Activated T-cell treated with anti-CD3 and anti-CD28 coated beads for 48 hours (primary cell): ENCODE measurements at regions not wholly inside any gene's neighbourhood (a gene's known extent, or its start where the extent isn't known, plus 50 kb on each side); places are given as distances from the start of the nearest gene placed in this dataset.
"Not testable (repeated sequence)": the region's sequence is repeated elsewhere in the genome, so short reads cannot be mapped to it uniquely, and the experiment has no call there.

Experiments used
- DNase-seq: peaks from one replicate; pipeline ENCODE4 v3.0.0-alpha.2; 2020; ENCODE audit warnings: low read depth

DNA sequence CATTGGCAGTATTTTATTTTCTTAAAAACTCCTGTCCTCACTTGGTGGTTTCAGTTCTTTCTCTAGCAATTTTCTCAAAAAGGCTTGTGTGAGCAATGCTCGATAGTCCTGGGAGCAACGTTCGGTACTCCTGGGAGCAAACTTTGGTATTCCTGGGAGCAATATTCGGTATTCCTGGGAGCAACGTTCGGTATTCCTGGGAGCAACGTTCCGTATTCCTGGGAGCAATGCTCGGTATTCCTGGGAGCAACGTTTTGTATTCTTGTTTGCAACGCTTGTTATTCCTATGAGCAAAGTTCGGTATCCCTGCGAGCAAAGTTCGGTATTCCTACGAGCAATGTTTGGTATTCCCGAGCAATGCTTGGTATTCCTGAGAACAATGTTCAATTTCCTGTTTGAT lies 362.0 kb upstream of the ADARB2 start:
- no peak for DNase-seq

DNA sequence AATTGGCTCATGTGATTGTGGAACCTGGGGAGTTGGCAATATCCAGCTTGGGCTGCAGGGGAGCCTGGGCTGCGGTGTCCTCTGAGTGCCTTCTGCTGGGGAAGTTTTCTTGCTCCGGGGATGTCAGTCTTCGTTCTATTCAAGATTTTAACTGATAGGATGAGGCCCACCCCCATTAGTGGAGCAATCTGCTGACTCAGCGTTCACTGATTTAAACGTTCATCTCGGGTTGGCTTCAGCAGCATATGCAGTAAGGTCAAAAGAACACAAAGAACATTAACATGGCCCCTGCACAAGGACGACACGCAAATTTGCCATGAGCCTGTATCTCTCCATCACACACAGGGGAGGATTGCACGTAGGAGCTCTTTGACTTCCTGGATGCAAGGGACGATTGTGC lies 360.6 kb upstream of the ADARB2 start:
- no peak for DNase-seq

DNA sequence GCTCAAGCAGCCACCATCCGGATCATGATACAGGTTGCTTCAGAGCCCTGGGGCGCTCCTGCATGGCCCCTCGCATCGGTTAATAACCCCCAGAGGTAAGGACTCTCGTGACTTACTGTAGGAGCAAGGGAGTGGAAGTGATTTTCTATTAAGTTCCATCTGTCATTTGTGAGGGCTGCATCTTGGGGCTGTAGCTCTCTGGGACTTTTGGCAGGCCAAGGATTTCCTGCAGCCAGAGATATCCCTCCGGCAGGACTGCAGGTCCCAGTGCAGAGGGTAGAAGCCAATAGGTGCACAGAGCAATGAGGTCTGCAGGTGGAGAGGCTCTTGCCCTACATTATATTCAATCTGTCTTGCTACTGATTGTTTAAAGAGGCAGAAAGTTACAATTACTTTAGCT lies 356.8 kb upstream of the ADARB2 start:
- DNase-seq: no peak

DNA sequence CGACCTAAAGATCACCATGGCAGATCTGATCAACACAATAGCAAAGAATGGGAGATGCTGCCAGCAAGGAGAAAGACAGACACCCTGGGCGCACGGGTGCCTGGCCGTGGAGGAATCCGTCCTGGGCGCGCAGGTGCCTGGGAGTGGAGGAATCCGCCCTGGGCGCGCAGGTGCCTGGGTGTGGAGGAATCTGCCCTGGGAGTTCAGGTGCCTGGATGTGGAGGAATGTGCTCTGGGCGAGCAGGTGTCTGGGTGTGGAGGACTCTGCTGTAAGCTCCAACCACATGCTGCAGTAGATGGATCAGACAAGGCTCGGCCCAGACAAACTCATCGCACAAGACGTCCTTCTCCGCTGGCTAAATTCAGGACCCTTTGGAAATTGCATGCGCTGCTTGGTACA lies 346.3 kb upstream of the ADARB2 start:
- no peak for DNase-seq

DNA sequence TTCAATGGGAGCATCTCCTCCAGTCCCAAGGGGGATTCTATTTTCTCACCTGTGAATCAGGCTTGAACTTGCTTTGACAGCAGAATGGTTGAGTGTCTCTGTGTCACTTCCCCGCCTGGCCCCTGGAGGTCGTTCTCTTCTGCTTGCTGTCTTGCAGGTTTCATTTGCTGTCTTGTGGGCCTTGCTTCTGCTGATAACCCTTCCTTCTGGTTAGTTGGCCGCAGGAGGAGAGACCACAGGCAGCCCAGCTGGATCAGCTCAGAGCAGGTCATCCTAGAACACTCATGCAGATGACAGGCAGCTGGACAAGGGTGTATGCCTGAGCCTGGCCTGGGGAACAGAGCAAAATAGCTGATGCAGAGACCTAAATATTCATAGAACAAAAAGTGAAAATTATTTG lies 344.2 kb upstream of the ADARB2 start:
- DNase-seq: no peak

DNA sequence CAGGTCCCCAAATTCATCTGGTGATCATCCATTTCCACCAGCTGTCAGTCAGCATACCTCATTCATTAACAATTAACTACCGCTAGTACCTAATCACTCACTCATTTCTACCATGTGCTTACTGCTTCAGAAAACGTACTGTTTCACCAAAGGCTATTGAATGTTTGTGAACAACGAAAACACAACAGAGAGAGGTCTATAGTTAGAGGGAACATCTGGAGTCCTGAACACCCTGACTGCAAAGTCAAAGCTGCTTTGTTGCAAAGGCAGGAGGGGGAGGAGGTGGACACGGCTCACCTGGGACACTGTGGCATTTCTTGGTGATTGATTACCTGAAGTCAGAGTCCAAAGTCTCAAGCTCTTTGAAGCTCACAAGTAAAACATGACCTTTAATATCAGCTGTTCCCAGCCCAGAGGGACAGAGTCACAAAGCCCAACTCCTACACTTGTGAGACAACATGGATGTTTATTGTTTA lies 342.3 kb upstream of the ADARB2 start:
- DNase-seq: no peak

DNA sequence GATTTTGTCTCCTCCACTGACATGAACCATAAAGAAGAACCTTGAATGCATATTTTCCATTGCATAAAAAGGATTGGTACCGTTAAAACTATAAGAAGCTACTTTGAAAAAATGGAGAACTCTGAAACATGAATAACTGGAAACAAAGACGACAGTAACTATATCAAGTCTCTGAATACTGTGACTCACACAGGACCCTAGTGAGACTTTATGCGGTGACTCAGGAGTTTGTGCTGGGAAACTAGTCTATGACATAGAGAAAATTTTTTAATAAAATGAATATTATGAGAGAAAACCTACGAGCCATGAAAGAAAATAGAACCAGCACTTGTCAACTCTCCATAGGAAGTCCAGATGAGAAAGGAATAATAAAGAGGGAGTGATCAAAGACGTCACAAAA lies 339.9 kb upstream of the ADARB2 start:
- DNase-seq: no peak

DNA sequence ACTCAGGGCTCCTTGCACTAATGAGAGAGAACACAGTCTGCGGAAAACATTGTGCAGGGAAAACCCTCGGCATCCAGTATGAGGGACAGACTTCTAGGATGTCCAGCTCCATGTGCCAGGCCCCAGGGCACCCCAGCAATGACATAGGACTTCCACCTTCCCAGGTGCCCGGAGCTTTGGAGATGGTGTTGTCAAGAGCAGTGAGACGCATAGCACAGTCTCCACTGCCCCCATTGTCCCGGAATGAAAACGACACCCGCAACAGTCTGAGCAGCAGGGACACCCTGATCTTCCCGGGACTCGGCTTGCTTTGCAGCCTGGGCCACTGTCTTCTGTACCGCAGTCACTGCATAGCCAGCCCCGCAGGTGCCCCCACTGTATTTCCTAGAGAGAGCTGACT lies 339.2 kb upstream of the ADARB2 start:
- DNase-seq: no peak

DNA sequence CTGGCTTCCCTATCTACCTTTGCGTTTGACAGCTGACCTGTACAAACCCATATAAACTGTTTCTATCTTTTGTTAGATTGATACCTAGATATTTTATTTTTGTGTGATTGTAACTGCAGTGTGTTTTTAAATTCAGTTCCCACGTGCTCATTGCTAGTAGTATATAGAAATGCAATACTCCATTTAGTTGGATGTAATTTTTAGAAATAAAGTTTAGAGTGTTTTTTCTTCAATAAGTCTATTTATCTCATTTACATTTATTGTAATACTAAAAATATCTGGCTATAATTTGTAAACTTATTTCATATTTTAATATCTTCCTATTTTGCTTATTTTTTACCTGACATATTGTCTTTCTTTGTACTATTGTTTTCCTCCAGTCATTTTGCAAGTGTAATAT lies 329.7 kb upstream of the ADARB2 start:
- DNase-seq: no peak

DNA sequence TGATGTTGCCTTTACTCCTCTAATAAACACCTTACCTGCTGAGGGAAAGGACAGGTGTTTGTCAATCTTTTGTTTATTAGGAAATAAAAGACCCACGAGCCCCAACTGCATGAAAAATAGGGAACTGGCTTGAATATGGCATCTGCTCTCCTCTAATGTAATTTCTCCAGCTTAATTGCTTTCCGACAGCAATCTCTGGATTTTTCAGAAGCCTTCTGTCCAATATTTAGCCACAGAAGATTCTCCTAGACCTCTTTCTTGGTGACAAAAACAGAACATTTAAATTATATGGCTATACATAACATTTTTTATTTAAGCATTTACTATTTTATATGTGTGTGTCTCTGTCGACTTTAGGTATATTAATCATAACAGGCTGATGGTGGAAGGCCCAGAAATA lies 317.4 kb upstream of the ADARB2 start:
- DNase-seq: no peak

DNA sequence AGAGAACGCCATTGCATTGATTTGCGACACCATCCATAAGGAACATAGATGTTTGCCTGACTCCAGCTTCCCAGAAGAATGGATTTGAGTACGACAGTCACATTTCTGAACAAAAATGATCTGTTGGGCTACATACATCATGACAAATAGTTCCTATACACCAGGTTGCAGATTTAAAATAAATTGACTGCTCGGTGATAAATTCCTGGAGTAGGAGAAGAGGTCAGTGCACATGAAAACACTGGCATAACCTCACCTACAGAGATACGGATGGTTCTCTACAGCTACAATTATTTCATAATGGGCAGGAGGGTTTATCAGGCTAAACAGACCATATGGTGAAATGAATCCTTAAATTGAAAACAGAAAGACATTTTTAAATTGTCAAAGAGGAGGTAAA lies 316.5 kb upstream of the ADARB2 start:
- no peak for DNase-seq

DNA sequence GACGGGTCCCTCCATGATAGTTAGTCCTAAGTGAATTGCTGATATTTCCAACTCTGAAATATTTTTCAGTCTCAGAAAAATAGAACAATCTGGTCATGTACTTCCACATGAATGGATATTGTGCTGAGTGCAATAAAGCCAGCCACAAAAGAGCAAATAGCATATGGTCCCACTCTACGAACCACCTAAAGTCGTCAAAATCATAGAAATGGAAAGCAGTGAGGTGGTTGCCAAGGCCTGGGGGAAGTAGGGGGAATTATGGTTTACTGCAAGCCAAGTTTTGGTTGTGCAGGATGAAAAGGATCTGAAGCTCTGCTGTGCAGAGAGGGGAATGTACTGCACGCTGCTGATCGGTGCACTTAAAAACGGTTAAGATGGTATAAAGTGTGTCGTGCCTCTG lies 313.8 kb upstream of the ADARB2 start:
- no peak for DNase-seq

DNA sequence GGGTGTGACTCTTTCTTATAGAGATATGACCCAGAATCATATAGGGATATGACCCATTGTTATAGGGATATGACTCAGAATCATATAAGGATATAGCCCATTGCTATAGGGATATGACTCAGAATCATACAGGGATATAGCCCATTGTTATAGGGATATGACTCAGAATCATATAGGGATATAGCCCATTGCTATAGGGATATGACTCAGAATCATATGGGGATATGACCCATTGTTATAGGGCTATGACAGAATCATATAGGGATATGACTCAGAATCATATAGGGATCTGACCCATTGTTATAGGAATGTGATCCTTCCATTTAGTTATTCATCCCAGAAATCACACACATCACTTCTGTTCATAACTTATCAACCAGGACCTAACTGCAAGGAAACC lies 312.2 kb upstream of the ADARB2 start:
- DNase-seq: no peak

DNA sequence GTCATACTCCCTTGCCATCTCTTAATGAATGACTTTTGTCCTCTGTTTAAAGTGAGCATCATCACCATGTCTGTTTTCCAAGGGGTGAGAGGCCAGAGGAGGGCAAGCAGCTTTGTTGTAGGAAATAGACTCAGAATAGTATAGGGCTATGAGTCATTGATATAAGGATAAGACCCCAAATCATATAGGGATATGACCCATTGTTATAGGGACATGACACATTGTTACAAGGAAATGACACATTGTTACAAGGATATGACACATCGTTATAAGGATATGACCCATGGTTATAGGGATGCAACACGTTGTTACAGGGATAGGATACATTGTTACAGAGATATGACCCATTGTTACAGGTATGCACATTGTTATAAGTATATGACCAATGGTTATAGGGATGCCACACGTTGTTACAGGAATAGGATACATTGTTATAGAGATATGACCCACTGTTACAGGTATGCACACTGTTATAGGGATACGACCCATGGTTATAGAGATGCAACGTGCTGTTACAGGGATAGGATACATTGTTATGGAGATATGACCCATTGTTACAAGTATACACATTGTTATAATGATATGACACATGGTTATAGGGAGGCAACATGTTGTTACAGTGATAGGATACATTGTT lies 311.1 kb upstream of the ADARB2 start:
- no peak for DNase-seq

DNA sequence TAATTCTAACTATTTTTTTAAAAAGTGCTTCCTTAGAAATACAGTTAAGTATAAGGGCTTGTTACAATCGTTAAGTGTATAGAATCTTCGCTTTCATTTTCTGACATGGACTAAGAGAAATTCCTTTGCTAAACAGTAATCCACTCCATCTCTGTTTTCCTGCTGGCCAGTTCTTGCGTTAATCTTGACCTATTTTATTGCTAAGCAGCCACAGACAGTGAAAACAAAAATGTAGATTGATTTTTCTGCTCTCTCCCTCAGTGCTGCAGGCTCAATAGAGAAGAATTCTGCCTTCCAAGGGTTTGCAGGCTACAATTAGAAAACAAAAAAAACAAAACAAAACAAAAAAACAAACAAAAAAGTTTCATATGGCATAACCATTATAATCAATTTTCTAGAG lies 310.4 kb upstream of the ADARB2 start:
- DNase-seq: no peak

DNA sequence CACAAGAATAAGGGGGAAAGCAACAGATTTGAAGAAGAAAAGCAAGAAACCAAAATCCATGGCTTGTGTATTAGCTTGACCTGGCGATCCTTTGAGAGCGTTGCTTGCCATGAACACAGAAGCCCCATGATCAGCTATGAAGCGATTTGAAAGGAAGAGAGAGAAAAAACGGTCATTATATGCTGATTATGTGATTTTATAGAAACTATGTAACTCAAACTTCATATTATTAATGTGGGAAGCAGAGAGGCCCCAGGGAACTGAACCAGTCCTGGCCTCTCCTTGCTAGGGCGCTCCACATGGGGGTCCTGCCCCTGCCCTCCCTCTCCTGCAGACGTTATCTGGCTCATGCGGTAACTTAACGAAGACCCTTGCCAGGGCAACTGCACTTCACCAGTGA lies 306.1 kb upstream of the ADARB2 start:
- no peak for DNase-seq

DNA sequence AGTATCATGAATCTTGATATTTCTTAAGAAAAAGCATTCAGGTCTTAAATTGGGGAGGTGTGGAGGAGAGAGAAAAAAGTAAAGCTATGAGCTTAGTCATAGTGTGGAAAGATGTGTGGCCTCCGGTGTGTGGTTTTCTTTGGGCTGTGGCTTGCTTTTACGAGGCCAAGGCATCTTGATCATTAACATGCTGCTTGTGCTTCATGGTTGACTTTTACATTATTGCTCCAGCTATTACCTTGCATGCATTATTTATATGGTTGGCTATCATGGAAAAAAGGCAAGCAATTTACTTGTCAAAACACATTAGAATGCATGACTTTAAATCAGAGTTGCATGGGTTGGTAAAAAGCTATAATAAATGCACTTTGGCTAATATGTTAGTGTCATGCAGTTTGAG lies 300.7 kb upstream of the ADARB2 start:
- no peak for DNase-seq

DNA sequence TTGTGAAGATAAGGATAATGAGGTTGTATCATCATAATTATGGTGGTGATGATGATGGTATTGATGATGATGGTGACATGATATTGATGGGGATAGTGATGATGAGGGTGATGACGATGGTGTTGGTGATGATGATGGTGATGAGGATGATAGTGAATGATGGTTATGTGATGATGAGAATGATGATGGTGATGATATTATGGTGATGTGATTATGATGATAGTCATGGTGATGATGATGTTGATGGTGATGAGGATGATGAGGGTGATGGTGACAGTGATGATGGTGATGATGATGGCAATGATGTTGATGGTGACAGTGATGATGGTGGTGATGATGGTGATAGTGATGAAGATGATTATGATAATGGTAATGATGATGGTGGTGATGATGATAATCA lies 299.9 kb upstream of the ADARB2 start:
- no peak for DNase-seq

DNA sequence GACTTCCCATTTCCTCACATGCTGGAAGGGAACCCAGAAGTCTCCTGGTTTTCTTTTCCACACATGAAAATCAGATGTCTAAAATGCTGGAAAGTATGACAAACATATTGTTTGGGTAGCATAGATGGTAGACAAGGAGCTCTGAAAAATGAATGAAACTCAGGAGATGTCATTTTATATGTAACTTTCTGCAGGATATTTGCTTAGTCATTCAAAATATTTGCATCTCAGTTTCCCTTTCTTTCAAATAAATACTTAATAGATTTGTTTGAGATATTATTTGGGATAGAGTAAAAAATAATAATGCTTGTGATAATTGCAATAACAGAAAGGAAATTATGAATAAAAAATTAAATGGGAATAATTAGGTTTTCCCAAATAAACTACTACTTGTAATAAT lies 298.9 kb upstream of the ADARB2 start:
- DNase-seq: no peak

DNA sequence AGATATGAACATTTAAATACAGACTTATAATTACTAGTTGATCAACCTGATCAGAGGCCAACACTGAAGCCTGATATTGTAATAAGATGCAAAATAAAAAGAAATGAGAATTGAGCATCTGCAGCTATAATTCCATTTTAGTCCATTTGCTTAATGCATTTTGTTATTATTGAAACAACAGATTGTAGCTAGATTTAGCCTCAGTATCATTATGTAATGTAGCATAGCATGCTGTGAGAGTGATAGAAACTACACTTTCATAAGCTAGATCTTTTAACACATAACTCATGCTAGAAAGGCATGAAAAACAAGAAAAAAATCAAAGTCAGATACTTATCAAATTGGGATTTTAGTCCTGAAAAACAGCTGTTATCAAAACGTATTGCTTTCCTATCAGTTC lies 292.7 kb upstream of the ADARB2 start:
- DNase-seq: no peak

DNA sequence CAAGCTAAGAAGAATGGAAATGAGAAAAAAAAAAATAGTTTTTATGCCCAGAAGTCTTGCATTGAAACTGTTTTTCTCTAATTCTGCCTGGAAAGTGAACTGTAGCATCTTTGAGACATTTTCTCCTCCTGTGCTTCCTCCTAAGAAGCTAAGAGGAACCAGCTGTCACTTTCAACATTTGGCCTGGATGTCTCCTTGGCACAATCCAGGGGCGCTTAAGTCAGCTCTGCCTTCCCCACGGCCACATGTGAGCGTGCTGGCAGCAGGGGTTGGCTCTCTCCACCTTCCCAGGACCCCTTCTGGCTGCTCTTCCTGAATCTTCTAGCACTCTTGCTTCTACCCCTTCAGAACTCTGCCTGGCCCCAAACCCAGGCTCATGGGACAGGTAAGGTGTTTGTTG lies 289.6 kb upstream of the ADARB2 start:
- no peak for DNase-seq

DNA sequence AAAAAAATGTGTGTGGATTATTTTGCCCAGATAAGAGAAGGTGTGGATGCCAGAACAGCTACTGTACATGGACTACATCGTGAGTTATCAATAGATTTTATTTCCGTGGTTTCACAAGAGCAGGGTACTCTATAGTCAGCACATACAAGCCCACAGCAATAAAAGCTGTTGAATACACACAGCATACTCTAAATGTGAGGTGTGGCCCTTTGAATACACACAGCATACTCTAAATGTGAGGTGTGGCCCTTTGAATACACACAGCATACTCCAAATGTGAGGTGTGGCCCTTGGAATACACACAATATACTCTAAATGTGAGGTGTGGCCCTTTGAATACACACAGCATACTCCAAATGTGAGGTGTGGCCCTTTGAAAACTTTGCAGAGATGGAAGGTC lies 287.4 kb upstream of the ADARB2 start:
- DNase-seq: not testable (repeated sequence)

DNA sequence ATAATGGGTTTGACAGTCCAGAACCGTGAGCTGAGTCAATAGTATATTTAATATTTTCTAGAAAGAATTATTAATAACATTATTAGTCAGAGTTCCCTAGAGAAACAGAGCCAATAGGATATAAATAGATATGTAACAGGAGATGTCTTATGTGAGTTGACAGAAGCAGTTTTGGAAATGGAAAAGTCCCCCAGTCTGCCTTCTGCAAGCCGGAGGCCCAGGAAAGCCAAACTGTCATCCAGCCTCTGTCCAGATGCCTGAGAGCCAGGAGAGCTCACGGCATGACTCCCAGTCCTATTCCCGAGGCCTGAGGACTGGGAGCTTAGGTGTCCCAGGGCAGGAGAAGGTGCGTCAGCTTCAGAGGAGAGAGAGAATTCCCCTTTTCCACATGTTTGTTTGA lies 286.4 kb upstream of the ADARB2 start:
- DNase-seq: no peak

DNA sequence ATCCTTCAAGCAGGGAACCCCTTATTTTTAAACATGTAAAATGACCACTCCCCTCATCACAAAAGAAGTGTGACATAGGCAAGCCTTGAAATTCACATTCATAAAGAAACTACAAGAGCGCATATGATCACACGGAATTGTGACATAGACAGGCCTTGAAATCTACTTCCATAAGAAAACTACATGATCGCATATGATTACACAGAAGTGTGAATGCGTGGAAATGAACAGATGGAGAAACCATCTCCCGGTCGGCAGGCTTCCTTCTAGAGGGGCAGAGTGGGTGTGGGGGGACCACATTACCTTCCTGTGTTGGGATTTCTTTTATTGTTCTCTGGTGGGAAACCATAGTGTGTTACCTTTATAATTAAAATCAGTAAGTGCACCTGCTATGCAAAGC lies 285.1 kb upstream of the ADARB2 start:
- no peak for DNase-seq

DNA sequence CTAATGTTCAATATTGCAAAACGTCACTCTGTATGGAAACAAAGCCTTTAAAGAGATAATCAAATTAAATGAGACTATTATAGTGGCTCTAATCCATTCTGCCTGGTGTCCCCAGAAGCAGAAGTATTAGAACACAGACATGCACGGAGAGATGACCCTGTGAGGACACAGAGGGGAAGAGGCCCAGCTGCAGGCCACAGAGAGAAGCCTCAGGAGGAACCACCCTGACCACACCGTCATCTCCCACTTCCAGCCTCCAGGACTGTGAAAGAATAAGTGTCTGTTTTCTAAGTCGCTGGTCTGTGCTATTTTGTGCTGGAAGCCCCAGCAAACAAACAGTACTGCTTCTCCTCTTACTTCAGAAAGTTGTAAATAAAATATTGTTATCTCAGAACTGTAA lies 283.5 kb upstream of the ADARB2 start:
- DNase-seq: no peak
